GM18858 (cell line): ENCODE measurements at regions not wholly inside any gene's neighbourhood (a gene's known extent, or its start where the extent isn't known, plus 50 kb on each side); places are given as distances from the start of the nearest gene placed in this dataset.
"Not testable (repeated sequence)": the region's sequence is repeated elsewhere in the genome, so short reads cannot be mapped to it uniquely, and the experiment has no call there.

Experiments
- ATAC-seq: cut with Tn5 transposase; IDR thresholded peaks from one replicate; pipeline ENCODE4 v1.9.1; 2021; ENCODE audit not compliant: unreplicated experiment

DNA sequence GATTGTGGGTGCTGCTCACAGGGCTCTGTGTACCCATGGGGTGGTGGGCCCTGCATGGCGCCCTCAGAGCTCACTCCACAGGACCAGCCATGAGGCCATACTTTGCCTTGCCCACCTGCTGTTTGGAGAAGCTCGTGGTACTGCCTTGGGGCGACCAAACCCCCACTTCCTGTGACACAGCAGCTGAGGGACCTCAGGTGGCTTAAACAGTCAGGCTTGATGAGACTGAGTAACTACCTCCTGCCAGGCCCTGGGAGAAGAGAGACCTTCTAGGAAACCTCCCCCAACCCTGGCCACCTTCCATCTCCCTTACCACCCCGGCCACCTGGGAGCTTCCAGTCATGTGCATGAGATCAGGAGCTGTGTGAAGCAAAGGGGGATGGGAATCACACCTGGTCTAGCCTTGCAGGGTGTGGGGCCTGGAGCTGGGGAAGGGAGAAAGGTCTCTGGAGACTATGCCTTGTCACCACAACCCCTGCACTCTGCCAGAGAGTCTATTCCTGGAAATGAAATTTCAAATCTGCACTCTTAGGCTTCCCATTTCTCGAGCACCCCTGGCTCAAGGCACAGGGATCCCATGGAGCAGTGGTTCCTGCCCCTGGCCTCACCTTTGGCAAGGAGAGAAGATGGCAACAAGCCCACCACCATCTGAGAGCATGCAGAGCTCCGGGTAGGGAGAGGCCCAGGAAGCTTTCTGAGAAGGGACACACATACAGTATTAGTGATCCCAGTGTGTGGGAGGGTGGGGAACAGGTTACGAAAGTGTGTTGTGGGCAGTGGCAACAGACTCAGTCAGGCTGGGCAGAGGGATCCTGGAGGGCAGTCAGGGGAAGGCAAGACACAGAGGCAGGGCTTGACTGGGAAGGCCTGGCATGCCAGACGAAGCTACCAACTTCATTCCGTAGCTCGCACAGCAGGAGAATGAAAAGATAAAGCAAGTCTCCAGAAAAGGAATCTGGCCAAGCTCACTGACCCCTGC, 125.0 kb downstream of the URI1 start:
- ATAC-seq: no peak

DNA sequence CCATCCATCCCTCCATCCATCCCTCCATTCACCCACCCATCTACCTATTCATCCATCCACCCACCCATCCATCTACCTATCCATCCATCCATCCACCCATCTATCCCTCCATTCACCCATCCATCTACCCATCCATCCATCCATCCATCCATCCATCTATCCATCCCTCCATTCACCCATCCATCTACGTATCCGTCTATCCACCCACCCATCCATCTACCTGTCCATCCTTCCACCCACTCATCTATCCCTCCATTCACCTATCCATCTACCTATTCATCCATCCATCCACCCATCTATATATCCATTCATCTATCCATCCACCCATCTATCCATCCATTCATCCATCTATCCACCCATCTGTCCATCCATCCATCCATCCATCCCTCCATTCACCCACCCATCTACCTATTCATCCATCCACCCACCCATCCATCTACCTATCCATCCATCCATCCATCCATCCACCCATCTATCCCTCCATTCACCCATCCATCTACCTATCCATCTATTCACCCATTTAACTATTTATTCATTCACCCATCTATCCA, 126.0 kb downstream of the URI1 start:
- not testable (repeated sequence) for ATAC-seq

DNA sequence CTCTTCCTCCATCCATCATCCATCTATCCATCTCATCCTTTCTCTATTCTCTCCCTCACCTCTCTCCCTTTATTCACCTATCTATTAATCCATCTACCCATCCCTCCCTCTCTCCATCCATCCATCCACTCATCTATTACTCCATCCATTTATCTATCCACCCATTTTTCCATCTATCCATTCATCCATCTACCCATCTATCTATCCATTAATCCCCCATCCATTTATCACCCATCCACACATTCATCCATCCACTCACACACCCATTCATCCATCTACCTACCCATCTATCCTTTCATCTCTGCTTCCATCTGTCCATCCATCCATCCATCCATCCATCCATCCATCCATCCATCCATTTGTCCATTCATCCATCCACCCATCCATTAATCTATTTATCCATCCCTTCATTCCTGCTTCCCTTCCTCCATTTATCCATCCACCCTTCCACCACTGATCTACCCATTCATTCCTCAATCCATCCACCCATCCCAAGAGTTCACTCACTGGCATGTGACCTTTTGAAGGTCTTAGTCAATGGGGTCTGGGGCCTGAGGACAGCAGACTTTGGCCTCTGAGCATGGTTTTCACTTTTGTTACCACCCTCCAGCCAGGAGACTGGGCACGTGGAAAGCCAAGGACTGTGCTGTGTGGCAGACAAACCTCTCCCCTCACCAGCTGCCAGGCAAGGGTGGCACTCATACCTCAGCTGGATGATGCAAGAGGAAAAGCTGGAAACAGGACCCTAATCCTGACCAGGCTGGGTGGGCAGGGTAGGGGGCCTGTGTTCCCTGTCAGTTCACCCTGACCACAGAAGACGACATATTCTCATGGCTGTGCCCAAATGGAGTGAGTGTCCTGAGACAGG, 126.7 kb downstream of the URI1 start:
- no peak for ATAC-seq

DNA sequence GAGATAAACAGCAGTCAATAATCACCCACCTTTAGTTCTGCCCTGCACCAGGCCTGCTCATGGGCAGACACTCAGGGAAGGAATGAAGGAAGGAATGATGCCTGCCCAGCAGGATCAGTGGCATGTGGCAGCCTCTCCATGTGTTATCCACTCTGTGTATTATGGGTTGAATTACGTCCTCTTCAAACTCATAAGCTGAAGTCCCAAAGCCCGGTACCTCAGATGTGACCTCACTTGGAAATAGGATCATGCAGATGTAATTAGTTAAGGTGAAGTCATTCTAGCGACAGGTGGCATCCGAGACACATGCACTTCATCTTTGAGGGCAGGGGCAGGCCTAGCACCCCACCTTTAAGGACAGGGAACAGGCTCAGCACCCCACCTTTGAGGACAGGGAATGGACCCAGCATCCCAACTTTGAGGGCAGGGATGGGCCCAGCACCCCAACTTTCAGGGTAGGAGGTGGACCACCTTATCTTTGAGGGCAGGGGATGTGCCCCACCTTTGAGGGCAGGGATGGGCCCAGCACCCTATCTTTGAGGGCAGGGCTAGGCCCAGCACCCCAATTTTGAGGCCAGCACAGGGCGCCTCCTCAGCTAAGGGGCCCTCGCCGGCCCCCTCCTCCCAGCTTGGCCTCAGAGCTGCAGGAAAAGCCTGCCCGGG, 127.6 kb downstream of the URI1 start:
- no peak for ATAC-seq

DNA sequence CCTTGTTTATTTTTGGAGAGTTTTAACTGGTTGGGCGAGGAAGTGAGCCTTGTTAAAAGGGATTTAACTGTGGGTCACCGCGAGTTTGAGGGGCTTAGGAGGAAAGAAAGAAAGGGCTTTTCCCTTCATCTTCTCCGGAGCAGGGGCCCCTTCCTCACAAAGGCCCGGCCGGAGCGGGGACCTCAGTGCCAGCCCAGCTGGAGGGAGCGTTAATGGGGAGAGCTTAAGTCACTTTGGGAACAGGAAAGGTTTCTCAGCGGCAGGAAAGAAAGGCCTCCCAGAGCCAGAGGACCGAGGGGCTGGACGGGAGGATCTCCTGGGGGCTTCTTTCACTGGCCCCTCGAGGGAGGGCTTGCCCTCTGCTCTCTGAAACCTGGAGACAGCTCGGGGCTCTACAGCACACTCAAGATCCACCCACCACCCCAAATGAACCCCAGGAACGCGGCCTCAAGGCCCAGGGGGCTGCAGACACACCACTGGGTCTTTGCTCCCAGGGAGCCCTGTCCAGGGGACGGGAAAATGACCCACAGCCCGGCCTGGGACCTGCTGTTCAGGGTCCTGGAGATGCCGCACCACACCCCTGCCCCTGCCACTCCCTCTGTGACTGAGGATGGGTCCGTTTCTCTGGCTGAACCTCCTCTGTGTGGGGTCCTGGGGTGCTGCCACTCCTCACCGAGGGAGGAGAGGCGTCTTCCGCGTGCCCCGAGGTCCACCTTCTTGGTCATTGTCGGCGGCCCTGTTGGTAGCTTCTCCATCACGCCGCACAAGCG, 128.3 kb downstream of the URI1 start:
- no peak for ATAC-seq

DNA sequence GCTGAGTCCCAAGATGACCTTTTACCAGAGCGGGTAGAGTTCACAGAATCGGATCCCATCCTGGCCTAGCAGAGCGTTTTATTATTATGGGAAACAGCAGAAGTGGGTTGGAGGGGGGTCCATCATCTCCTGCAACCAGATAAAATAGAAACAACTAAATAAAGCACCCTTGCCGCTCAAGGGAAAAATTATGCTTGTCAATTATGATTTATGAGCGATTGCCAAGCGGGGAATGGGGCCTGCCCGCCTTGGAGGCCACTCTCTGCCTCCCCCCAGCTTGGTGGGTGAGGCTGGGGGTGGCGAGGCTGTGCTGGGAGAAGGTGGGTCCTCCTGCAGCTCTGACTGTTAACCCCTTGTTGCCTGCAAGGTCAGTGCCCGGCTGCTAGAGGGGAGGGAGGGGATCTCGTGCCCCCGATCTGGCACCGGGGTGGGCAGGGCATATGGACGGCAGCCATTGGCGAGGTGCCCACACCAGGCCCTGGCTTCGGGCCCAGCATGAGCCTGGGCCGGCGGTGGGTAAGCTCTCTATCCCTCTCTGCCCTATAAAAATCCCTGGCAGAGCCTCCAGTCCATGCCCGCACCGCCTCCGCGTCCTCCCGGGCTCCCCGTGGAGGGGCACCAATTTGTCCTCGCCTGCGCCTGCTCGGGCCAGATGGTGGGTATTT, 129.1 kb downstream of the URI1 start:
- no peak for ATAC-seq

DNA sequence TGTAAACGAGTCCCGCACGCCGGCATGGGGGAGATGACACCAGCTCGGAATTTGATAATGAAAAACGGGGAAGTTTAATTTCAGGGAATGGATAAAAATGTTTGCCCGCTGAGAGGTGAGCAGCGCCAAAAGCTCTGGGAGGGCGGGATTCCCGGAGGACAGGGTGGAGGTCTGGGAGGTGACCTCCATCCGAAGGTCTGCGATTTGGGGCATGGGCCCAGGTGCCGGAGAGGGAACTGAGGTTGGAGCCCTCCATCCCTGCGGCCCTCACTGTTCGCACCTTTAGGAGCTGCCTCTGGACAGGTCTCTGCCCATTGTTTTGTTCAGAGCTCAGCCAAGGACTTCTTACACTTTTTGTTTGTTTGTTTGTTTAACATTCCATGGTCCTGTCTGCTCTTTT, 129.8 kb downstream of the URI1 start:
- ATAC-seq: no peak

DNA sequence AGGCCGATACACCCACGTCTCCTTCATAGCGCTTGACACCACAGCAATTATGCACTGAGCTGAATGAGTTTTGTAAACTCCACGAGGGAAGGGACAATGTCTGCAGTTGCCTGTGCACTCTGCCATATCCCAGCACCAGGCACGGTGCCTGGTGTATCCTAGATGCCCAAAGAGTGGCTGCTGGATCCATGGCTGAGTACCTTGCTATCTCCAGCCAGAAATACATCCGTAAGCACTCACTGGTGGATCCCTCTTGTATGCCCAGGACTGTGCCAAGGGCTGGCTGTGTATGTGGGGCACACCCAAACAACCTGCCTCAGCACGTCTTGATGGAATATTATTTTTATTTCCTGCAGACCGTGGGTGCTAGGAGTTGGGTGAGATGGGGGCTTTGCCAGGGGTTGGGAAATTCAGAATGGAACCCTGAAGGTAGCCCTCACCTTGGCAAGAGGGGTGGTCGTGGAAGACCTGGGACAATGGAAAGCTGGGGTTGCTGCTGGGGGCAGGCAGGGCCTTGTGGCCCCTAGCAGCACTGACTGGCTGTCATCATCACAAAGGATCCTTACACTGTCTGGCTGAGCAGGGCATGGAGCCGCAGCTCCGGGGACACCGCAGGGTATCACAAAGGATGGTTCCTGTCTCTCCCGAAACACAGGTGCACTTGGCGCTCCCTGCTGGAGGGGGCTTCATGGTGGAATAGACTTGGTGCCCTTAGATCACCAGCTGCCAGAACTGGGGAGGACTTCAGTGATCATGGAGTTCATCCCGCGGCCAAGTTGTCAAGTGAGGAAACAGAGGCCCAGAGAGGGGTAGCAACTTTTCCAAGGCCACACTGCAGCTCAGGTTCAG, 131.3 kb downstream of the URI1 start:
- no peak for ATAC-seq

DNA sequence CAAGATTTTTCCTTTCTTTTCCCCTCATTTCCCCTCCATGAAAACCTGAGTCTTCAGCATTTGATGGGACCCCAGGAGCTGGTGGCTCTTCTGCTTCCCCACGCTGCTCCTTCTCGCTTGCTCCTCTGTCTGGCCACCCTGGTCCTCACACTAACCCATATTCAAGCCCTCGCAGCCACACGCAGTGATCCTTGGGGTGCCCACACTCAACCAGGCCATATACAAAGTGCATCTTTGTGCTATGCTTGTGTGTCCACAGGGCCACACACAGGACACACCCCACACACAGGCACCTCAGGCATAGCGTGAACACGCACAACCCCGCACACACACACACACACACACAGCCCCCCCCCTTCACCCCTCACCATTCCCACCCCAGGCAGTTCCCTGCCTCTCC, 132.1 kb downstream of the URI1 start:
- ATAC-seq: no peak

DNA sequence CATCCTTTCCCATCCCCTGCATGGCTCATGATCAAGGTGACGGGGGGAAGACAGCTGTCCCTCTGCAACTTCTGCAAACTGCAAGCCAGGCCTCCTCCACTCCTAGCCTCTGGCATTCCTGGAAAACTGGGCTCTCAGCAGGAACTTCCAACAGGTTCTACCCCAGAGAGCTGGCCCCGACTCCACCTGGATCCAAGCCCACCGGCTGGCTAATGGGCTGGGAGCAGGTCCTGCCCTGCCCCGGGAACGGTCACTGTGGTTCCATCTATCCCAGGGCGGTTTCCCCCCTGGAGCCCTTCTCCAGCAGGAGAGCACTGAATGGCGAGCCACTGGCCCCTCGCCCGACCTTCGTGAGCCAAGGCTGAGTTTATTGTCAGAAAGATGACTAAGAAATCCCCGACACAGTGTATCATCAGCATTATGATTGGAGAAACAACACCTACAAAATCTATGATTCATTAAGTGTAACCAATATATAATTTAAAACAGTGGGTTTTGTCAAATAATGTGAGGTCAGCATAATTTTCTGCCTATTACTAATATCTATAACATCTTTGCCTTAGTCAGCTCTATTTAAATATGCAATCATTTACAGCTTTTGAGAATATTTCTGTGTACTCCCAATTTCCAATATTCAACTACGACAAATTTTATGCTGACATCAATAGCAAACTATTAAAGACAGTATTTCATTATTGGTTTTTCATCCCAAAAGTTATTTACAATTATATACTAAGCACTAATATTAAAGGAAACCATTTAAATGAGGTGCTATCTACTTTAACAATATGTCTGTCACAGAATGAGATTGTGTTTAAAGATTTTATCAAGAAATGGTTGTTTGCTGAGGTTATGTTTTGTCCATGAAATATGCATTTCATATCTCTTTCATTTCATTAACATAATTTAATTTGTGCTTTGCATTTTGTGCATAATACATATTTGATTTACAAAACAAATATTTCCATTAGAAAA, 133.0 kb downstream of the URI1 start:
- ATAC-seq: no peak

DNA sequence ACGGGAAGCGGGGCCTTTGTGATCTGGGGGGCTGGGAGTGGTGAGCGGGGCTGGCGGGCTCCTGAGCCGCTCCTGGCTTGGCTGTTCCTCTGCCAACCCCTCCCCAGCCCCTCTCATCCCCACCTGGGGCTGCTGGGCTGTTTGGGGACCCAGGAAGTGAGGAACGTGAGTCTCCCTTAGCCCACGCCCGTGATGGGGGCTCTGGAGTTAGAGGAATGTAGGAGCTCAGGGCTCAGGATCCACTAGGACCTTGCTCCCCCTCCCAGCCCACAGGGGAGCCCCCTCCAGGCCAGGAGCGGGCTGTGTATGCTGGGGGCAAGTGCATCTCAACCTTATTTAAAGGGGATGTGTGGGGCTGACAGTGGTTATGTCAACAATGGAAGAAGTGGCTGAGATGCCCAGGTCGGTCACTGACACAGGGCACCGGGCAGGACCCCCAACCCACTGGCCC, 134.1 kb downstream of the URI1 start:
- ATAC-seq: no peak

DNA sequence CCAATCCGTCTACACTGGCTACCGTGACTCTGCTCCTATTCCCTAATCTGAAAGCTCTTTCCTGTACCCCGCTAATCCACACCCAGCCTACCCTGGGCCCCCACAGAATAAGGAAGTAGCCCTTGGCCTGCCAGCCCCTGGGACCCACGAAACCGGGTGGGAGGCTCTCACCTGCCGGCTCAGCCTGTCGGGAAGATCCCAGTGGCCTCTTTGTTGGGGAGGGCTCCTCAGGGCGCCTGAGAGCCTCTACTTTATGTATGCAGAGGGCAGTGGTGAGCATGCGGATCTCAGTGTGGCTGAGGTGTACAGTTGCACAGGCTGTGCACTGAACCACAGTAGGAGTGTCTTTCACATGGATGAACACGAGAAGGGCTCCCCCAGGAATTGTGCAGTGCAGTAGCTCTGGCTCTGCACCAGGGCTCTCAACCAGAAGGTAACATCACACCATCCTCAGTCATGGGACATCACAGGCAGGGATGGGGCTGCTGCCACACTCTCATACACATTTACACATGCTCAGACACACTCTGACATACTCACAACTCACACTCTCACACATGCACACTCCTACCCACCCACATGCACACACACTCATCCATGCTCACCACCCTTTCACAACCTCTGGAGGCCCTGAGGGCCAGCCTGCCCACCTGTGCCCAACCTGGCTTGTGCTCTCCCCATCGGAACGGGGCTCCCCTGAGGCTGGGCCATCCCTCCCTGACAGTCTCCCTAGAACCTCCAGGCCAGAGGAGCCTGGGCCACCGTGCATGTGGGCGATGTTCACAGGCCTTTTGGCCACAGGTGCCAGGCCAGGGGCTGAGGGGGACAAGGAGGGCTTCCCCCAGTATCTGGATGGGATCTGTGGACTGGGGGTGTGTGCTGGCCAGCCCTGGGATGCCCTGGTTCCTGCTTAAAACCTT, 135.0 kb downstream of the URI1 start:
- no peak for ATAC-seq

DNA sequence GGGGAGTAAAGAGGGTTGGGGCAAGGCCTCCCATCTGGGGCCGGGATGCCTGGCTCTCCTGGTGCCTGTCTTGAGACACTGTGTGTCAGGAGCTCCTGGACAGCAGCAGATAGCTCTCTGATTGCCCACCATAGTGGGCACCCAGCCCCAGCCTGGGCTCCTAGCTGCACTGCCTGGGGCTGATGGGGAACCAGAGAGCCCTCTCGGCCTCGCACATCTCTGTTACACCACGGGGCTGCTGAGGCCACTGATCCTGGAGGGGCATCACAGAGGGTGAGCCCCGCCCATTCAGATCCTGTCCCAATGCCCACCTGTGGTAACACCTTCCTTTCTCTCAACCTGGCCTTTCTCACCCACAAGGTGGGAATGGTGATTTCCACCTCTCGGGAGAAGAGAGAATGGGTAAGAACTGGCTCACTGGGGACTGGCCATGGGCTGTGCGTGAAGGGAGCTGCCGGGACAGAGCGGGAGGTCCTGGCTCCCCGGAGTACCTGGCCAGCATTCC, 135.9 kb downstream of the URI1 start:
- ATAC-seq: no peak

DNA sequence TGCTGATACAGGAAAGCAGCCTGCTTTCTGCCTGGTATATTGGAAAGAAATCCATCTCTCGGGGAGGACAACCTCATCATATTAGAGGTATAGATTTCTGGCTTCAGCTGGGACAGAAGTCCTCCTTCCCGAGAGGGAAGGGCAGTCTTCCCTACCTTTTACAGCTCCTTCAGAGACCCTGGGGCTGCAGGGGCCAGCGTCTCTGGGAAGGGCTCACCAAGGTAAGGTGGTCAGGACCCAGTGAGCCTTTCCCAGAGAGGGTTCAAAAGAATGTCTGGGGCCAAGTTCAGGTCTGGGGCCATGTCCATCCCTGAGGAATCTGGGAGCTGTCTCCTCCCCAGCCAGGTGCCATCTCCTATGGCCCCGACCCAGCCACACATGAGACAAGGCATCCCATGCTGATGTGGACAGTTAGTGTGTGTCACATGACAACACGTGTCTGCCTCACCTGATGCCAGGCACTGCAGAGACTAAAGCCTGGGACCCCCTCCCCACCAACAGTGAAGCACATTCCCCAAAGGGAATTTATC, 136.4 kb downstream of the URI1 start:
- ATAC-seq: no peak

DNA sequence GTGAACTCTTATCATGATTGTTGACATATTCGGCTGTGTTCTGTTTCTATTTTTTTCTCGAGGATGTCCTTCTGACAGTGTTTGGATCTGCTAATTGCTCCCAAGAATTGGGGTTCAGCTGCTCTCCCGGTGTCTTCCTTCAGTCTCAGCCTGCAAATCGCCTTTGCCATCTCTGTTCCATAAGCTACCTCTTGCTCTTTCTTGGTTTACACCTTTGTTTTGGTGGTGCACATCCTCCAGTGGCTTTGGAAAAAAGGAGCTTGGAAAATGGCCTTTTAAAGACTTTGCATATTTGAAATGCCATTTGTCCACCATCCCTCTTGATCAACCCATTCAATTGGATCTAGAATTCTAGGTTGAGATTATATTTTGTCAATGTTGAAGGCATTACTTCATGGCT, 137.2 kb downstream of the URI1 start:
- no peak for ATAC-seq

DNA sequence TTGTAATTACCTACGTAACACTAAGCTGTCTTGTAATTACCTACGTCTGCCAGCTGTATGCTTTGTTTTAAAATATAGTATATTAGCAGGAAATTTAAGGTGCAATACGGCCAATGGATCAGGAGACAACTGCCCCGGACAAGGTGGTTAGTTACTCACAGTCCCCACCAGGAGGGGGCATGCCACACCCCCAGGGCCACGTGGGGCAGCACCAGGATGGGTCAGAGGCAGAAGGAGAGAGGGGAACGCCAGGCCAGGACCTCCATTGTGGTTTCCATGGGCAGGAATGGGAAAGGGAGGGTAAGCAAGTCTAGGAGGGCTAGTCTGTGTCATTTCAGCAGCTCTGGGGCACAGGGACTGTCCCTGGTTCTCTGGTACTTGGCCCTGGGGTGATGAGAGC, 140.1 kb downstream of the URI1 start:
- no peak for ATAC-seq
